Activated CD4-positive, alpha-beta T cell treated with anti-CD3 and anti-CD28 coated beads for 36 hours (primary cell): ENCODE measurements at regions not wholly inside any gene's neighbourhood (a gene's known extent, or its start where the extent isn't known, plus 50 kb on each side); places are given as distances from the start of the nearest gene placed in this dataset.

Experiments
- ATAC-seq: fragments of 200-7000 bp; cut with Tn5 transposase; one replicate; pipeline ENCODE4 v1.10.0; 2021; ENCODE audit warnings: mild to moderate bottlenecking, moderate library complexity
- CTCF ChIA-PET: fragments of 350-600 bp; sonication (Branson Sonifier 250); formaldehyde crosslinking; loops from one replicate; lab custom pipeline; 2021; ENCODE audit warnings: antibody characterized with exemption; lab: Charles Lee
- POLR2A ChIA-PET: fragments of 350-600 bp; sonication (Branson Sonifier 250); formaldehyde crosslinking; loops from one replicate; lab custom pipeline; 2021; ENCODE audit warnings: antibody characterized with exemption, inconsistent platforms; lab: Charles Lee
- DNase-seq: peaks from one replicate; pipeline ENCODE4 v3.0.0-alpha.2; 2020
- H3K27ac Mint-ChIP-seq: one replicate; pipeline ENCODE4 v1.8.0; 2021; ENCODE audit warnings: mixed read lengths
- H3K27me3 Mint-ChIP-seq: one replicate; pipeline ENCODE4 v1.8.0; 2021; ENCODE audit warnings: mixed read lengths
- H3K36me3 Mint-ChIP-seq: one replicate; pipeline ENCODE4 v1.8.0; 2021; ENCODE audit warnings: low read depth, mixed read lengths
- H3K4me1 Mint-ChIP-seq: one replicate; pipeline ENCODE4 v1.8.0; 2021; ENCODE audit warnings: mixed read lengths
- H3K4me3 Mint-ChIP-seq: one replicate; pipeline ENCODE4 v1.8.0; 2021; ENCODE audit warnings: mild to moderate bottlenecking, moderate library complexity, mixed read lengths
- H3K9me3 Mint-ChIP-seq: one replicate; pipeline ENCODE4 v1.8.0; 2021; ENCODE audit warnings: low read depth, mixed read lengths
- intact Hi-C, 2 experiments: fragments of 100-400 bp; cut with DNase I in 1 of 2; cut with micrococcal nuclease in 1 of 2; formaldehyde crosslinking; loops; one replicate each; pipeline versions ENCODE4 v1.14.2 to v1.15.1; 2022 to 2024; cut with DNase I, micrococcal nuclease

GRCh38 chr12:5377997-5378592 is 53.8 kb upstream of the NTF3 start:
- no peaks in the 10 kb centered on the region for H3K4me1 Mint-ChIP-seq
- H3K36me3 Mint-ChIP-seq = no peaks in the 10 kb centered on the region
- ATAC-seq (no peak), DNase-seq (no peak)
- no peaks in the 10 kb centered on the region for H3K9me3 Mint-ChIP-seq
- intact Hi-C loops = no loop called here
- H3K4me3 Mint-ChIP-seq = no peak overlapping the region
- H3K27ac Mint-ChIP-seq = no peak overlapping the region
- CTCF ChIA-PET = no interaction called here
- no peaks in the 10 kb centered on the region for H3K27me3 Mint-ChIP-seq
- POLR2A ChIA-PET = no interaction called here

DNA sequence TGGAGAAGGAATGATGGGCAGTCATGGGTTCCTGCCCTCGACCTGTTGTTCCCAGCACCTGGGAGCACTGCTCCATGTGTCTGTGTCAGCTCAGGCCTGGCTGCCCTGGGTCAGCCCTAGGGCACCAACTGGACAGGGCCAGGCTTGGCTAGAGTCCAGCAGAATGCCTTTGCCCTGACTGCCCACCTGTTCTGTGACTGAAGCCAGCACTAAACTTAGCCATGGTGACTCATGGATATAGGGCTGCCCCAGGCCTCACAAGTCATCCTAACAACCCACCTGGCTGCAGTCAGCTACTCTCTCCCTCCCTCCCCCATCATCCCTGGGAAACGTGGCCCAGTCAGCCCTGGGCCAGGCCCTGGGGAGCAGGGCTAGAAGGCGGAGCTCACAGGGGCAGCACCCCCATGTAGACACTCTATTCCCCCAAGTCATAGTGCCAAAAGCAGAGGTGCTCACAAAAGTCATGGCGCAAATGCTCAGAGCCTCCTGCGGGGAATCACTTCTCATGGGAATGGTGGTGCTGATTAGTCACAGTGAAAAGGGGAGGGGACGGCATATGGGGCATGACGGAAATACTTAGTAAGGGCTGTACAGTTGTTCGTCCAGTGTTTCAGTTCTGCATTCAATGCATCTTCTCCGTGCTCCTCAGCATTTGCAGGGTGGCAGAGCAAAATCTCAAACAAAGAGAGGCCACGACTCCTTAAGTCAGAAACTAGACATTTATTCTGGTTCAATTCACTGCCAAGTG is 52.0 kb upstream of the NTF3 start:
- Mint-ChIP-seq H3K9me3 (no peaks in the 10 kb centered on the region), H3K36me3 (no peaks in the 10 kb centered on the region), H3K4me1 (no peaks in the 10 kb centered on the region), H3K27ac (no peak overlapping the region), H3K4me3 (no peak overlapping the region), H3K27me3 (no peaks in the 10 kb centered on the region)
- no peak for ATAC-seq
- intact Hi-C loops = no loop called here
- DNase-seq = no peak
- ChIA-PET CTCF (no interaction called here), POLR2A (no interaction called here)
